A549 (cell line): ENCODE measurements at regions not wholly inside any gene's neighbourhood (a gene's known extent, or its start where the extent isn't known, plus 50 kb on each side); places are given as distances from the start of the nearest gene placed in this dataset.

Experiments used
- ATOH8 ChIP-seq: fragments of 250-450 bp; sonication (Bioruptor Pico); IDR thresholded peaks from 2 replicates; pipeline ENCODE4 v1.5.0; 2020; ENCODE audit warnings: low read depth, mild to moderate bottlenecking, moderate library complexity
- CTCF ChIP-seq: fragments of >200 bp; sonication (Bioruptor Twin); formaldehyde crosslinking; IDR thresholded peaks from 3 replicates; pipeline ENCODE4 v1.5.1; 2016
- ELK1 ChIP-seq: fragments of 150-350 bp; IDR thresholded peaks from 2 replicates; pipeline ENCODE4 v1.6.1; 2014; ENCODE audit warnings: low read depth, mild to moderate bottlenecking, low read length
- FOSB ChIP-seq: fragments of 250-450 bp; sonication (Bioruptor Pico); IDR thresholded peaks from 2 replicates; pipeline ENCODE4 v1.5.0; 2020; ENCODE audit warnings: mild to moderate bottlenecking, moderate library complexity
- POLR2A ChIP-seq: IDR thresholded peaks from 2 replicates; pipeline ENCODE4 v1.6.1; 2012; ENCODE audit warnings: mild to moderate bottlenecking, low read length

- no peak for TF ChIP-seq POLR2A
- no peak for TF ChIP-seq FOSB
- TF ChIP-seq ATOH8 (CRISPR knock-in tag) = no peak
- TF ChIP-seq CTCF = no peak
- no peak for TF ChIP-seq ELK1
Observed at GRCh38 chr2:133790711-133791110, 222.4 kb upstream of the NCKAP5 start.
